ENCODE measurements at regions not wholly inside any gene's neighbourhood (a gene's known extent, or its start where the extent isn't known, plus 50 kb on each side); places are given as distances from the start of the nearest gene placed in this dataset.

GRCh38 chr4:123984886-123985285 lies 588.3 kb downstream of the SPRY1 start:
- TF ChIP-seq MXD4 (CRISPR knock-in tag; IDR thresholded peaks at IDR 0.05; ENCODE audit: borderline replicate concordance) = no peak
- TF ChIP-seq ERG (CRISPR knock-in tag; IDR thresholded peaks at IDR 0.05) = no peak

Measured in WTC11 (cell line).